Hepatocyte (in vitro differentiated cells): ENCODE measurements at regions not wholly inside any gene's neighbourhood (a gene's known extent, or its start where the extent isn't known, plus 50 kb on each side); places are given as distances from the start of the nearest gene placed in this dataset.

Experiments
- DNase-seq: peaks from one replicate; pipeline ENCODE4 v3.0.0-alpha.2; 2016; ENCODE audit warnings: low spot score
- H2AFZ ChIP-seq: fragments of 200-600 bp; sonication (generic); 2 replicates; pipeline ENCODE4 v1.6.0; 2016; ENCODE audit warnings: antibody characterized with exemption, mild to moderate bottlenecking
- H3K27ac ChIP-seq: fragments of 200-600 bp; sonication (generic); 2 replicates; pipeline ENCODE4 v1.5.1; 2016; ENCODE audit warnings: mild to moderate bottlenecking
- H3K27me3 ChIP-seq: fragments of 200-600 bp; sonication (generic); 2 replicates; pipeline ENCODE4 v1.6.1; 2016
- H3K36me3 ChIP-seq: fragments of 200-600 bp; sonication (generic); replicated peaks from 2 replicates; pipeline ENCODE4 v1.5.1; 2016; ENCODE audit warnings: low read depth; ENCODE audit not compliant: insufficient read depth
- H3K4me1 ChIP-seq: fragments of 200-600 bp; sonication (generic); 2 replicates; pipeline ENCODE4 v1.5.1; 2016; ENCODE audit warnings: mild to moderate bottlenecking, moderate library complexity; ENCODE audit not compliant: insufficient read depth
- H3K4me2 ChIP-seq: fragments of 200-600 bp; sonication (generic); 2 replicates; pipeline ENCODE4 v1.6.0; 2016
- H3K4me3 ChIP-seq: fragments of 200-600 bp; sonication (generic); 2 replicates; pipeline ENCODE4 v1.5.1; 2016; ENCODE audit warnings: mild to moderate bottlenecking
- H3K79me2 ChIP-seq: fragments of 200-600 bp; sonication (generic); 2 replicates; pipeline ENCODE4 v1.6.0; 2017; ENCODE audit warnings: mild to moderate bottlenecking
- H3K9me2 ChIP-seq: fragments of 200-600 bp; sonication (generic); replicated peaks from 2 replicates; pipeline ENCODE4 v1.6.0; 2017; ENCODE audit warnings: mild to moderate bottlenecking; ENCODE audit not compliant: insufficient read depth
- H3K9me3 ChIP-seq: fragments of 200-600 bp; sonication (generic); 2 replicates; pipeline ENCODE4 v1.5.1; 2016; ENCODE audit warnings: low read depth, mild to moderate bottlenecking
- H4K20me1 ChIP-seq: fragments of 200-600 bp; sonication (generic); 2 replicates; pipeline ENCODE4 v1.6.0; 2016; ENCODE audit warnings: mild to moderate bottlenecking; ENCODE audit not compliant: insufficient read depth, poor library complexity, severe bottlenecking
- EZH2 ChIP-seq: fragments of 200-600 bp; sonication (generic); IDR thresholded peaks from 2 replicates; pipeline ENCODE4 v1.6.1; 2016; ENCODE audit warnings: antibody characterized with exemption, mild to moderate bottlenecking, borderline replicate concordance
- EZH2phosphoT487 ChIP-seq: fragments of 200-600 bp; sonication (generic); IDR thresholded peaks from one replicate; pipeline ENCODE4 v1.6.1; 2018; ENCODE audit warnings: antibody characterized with exemption, mild to moderate bottlenecking, low read depth, moderate library complexity; ENCODE audit not compliant: unreplicated experiment, severe bottlenecking
- WGBS: methylation state at CpG from one replicate; pipeline ENCODE4 v1.1.6; 2016; ENCODE audit warnings: low lambda C conversion rate; ENCODE audit errors: missing lambda C conversion rate; 5-methylcytosine and 5-hydroxymethylcytosine counted together
- TF ChIP-seq, protein P1 (sequence below): fragments of 200-600 bp; sonication (generic); IDR thresholded peaks from 2 replicates; pipeline ENCODE4 v1.5.1; 2016; ENCODE audit warnings: antibody characterized with exemption, mild to moderate bottlenecking; ENCODE audit not compliant: poor library complexity

DNA sequence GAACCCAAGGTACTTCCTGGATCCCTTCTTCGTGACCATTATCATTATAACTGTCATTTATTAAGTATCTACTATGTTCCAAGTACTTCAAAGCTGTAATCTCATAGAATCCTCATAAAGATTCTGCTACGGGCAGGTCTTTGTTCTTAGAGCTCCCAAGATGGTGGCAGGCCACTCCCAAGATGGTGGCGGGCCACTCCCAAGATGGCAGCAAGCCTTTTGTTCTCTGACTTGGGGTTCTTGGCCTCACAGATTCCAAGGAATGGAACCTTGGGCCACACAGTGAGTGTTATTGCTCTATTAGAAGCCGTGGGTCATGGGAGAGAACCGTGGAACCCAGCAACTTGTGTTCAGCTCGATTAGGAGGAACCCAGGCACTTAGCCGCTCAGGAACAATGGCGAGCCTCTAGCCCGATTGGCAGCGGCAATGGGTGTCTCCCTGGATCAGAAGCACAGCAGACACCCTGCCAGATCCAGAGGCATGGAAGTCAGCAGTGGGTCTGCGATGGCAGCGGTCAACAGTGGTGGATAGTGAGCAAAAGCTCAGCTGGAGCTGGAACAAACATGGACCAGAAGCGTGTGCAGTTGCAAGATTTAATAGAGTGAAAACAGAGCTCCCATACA is 193.7 kb upstream of the BTG1 start:
- H3K27me3 ChIP-seq = no peaks in the 10 kb centered on the region
- no peaks in the 10 kb centered on the region for H3K4me1 ChIP-seq
- DNase-seq = no peak
- no peaks in the 10 kb centered on the region for H3K79me2 ChIP-seq
- 94% methylated on average over 13 of the region's 13 CpGs for WGBS
- no peaks in the 10 kb centered on the region for H3K36me3 ChIP-seq
- H3K9me2 ChIP-seq = no peaks in the 10 kb centered on the region
- TF ChIP-seq EZH2 = no peak
- TF ChIP-seq EZH2phosphoT487 = no peak
- TF ChIP-seq, protein P1, sequence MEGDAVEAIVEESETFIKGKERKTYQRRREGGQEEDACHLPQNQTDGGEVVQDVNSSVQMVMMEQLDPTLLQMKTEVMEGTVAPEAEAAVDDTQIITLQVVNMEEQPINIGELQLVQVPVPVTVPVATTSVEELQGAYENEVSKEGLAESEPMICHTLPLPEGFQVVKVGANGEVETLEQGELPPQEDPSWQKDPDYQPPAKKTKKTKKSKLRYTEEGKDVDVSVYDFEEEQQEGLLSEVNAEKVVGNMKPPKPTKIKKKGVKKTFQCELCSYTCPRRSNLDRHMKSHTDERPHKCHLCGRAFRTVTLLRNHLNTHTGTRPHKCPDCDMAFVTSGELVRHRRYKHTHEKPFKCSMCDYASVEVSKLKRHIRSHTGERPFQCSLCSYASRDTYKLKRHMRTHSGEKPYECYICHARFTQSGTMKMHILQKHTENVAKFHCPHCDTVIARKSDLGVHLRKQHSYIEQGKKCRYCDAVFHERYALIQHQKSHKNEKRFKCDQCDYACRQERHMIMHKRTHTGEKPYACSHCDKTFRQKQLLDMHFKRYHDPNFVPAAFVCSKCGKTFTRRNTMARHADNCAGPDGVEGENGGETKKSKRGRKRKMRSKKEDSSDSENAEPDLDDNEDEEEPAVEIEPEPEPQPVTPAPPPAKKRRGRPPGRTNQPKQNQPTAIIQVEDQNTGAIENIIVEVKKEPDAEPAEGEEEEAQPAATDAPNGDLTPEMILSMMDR = no peak
- H3K9me3 ChIP-seq = no peaks in the 10 kb centered on the region
- H4K20me1 ChIP-seq = no peaks in the 10 kb centered on the region
- H3K27ac ChIP-seq = no peak overlapping the region
- no peak overlapping the region for H2AFZ ChIP-seq
- no peak overlapping the region for H3K4me3 ChIP-seq
- no peak overlapping the region for H3K4me2 ChIP-seq

DNA sequence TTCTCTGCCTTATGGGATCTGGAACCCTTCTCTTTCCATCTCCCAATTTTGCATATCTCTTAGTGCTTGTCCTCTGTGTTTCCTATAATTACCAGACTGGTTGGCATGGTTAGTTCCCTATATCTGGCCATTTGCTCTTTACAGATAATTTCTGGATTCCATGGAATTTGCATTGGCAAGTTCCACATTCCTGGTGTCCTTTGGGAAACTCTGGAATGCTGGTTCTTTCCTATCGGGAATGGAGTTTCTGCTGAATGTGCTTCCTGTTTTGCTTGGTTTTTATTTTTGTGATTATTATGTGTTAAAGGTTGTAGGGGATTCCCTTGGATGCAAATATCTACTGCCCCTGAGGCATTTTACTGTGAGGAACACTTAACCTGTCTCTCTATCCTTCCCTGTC is 193.0 kb upstream of the BTG1 start:
- Histone ChIP-seq H3K4me1 (no peaks in the 10 kb centered on the region), H3K4me2 (no peak overlapping the region), H3K9me3 (no peaks in the 10 kb centered on the region), H3K27me3 (no peaks in the 10 kb centered on the region), H4K20me1 (no peaks in the 10 kb centered on the region), H3K9me2 (no peaks in the 10 kb centered on the region), H3K4me3 (no peak overlapping the region), H3K27ac (no peak overlapping the region), H2AFZ (no peak overlapping the region), H3K36me3 (no peaks in the 10 kb centered on the region), H3K79me2 (no peaks in the 10 kb centered on the region)
- WGBS = 88% methylated on average over 1 of the region's 1 CpG
- TF ChIP-seq EZH2 (no peak), EZH2phosphoT487 (no peak)
- TF ChIP-seq, protein P1 = no peak
- DNase-seq = no peak

DNA sequence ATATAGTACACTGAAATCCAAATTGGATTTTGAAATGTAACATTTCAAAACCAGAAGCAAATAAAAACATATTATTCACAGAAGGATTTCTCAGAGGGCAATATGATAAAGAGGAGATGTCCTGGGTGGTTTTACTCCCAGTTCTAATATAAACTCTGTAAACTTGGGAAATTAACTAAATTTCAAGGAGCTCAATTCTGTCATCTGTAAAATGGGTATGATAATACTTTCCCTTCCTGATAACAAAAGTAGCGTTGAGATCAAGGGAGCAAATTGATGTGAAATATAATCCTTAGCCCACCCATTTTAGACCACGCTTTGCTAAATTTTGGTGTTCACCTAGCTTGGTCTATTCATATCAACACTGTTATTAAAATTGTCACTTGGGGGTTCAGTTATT is 192.5 kb upstream of the BTG1 start:
- TF ChIP-seq EZH2phosphoT487 = no peak
- no peak for TF ChIP-seq EZH2
- TF ChIP-seq, protein P1 = no peak
- Histone ChIP-seq H3K9me2 (no peaks in the 10 kb centered on the region), H4K20me1 (no peaks in the 10 kb centered on the region), H3K4me3 (no peak overlapping the region), H3K9me3 (no peaks in the 10 kb centered on the region), H3K4me2 (no peak overlapping the region), H3K4me1 (no peaks in the 10 kb centered on the region), H2AFZ (no peak overlapping the region), H3K79me2 (no peaks in the 10 kb centered on the region), H3K36me3 (no peaks in the 10 kb centered on the region), H3K27ac (no peak overlapping the region), H3K27me3 (no peaks in the 10 kb centered on the region)
- DNase-seq = no peak
- WGBS = 93% methylated on average over 2 of the region's 2 CpGs

DNA sequence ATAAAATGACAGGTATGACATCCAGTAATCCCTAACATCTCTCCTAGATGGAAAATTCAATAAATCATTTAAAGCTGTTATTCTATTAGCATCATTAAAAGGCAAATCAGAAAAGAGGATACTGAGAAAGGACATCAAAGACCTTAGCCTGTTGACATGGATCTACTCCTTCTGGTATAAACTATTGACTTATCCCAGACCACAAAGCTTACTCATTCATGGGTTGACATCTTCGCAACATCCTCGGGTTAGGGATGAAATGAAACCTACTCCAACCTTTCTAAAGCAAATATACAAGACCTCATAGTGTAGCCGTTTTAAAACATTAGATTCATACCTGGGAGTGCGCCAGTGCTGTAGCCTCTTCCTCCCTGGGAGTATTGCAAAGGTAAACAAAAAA is 191.5 kb upstream of the BTG1 start:
- no peak overlapping the region for H2AFZ ChIP-seq
- no peak overlapping the region for H3K4me3 ChIP-seq
- H3K4me2 ChIP-seq = no peak overlapping the region
- H3K27me3 ChIP-seq = no peaks in the 10 kb centered on the region
- 91% methylated on average over 4 of the region's 4 CpGs for WGBS
- no peaks in the 10 kb centered on the region for H3K36me3 ChIP-seq
- no peaks in the 10 kb centered on the region for H3K9me2 ChIP-seq
- no peaks in the 10 kb centered on the region for H4K20me1 ChIP-seq
- H3K27ac ChIP-seq = no peak overlapping the region
- H3K9me3 ChIP-seq = no peaks in the 10 kb centered on the region
- TF ChIP-seq, protein P1 = no peak
- TF ChIP-seq EZH2 (no peak), EZH2phosphoT487 (no peak)
- H3K79me2 ChIP-seq = no peaks in the 10 kb centered on the region
- no peaks in the 10 kb centered on the region for H3K4me1 ChIP-seq
- no peak for DNase-seq
